Epithelial cell of esophagus (primary cell): ENCODE measurements at regions not wholly inside any gene's neighbourhood (a gene's known extent, or its start where the extent isn't known, plus 50 kb on each side); places are given as distances from the start of the nearest gene placed in this dataset.
"Not testable (repeated sequence)": the region's sequence is repeated elsewhere in the genome, so short reads cannot be mapped to it uniquely, and the experiment has no call there.

Experiments used
- DNase-seq: peaks from one replicate; pipeline ENCODE4 v3.0.0; 2010; ENCODE audit warnings: low read depth
- H3K4me3 ChIP-seq: 2 replicates; pipeline ENCODE4 v1.5.1; 2011; ENCODE audit warnings: mild to moderate bottlenecking, low read length, control low read depth
- CTCF ChIP-seq: IDR thresholded peaks from 2 replicates; pipeline ENCODE4 v1.5.1; 2011; ENCODE audit warnings: low read depth, mild to moderate bottlenecking, low read length, control low read depth, inconsistent platforms; ENCODE audit not compliant: insufficient read depth; ENCODE audit errors: missing control alignments

DNA sequence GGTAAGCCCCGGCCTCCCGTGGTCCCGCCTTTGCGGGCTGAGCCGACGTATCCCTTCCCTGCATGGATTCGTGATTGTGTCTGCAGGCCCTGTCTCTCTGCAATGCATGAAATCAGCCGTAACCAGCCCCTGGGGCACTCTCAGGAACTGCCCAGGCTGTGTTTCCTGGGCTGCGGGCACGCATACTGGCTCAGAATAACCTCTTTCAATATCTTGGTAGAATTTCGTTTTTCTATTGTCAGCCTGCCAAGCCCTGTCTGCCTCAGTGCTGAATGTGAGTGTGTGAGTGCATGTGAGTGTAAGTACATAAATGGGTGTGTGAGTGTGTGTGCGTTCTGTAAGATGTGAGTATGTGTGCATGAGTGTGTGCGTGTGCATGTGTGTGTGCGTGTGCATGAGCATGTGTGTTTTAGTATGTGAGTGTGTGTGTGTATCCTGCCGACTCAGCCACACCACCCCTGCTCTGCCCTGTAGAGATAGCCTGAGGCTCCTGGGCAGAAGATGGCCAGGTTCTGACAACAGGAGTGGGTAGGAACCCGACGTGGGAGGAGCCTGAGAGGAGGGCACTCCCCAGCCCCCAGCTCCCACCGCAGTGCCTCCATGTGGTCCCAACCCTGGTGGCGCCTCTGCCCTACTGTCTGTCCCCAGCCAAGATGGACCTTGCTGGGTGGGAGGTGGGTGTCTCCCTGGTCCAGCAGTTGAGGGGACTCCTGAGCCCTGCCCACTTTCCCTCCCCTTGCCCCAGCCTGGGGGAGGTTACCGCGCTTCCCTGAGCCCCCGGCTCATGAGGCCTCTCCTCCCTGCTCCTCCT lies 268.8 kb downstream of the ADGRD1 start:
- DNase-seq, result no peak
- TF ChIP-seq CTCF, result no peak
- H3K4me3 ChIP-seq, result no peak overlapping the region

GRCh38 chr12:131223171-131223761 lies 269.6 kb downstream of the ADGRD1 start:
- H3K4me3 ChIP-seq, result no peak overlapping the region
- no peak for TF ChIP-seq CTCF
- no peak for DNase-seq

- no peak for DNase-seq
- no peak for TF ChIP-seq CTCF
- H3K4me3 ChIP-seq, result no peak overlapping the region
Observed at GRCh38 chr12:131223791-131224225, 270.1 kb downstream of the ADGRD1 start.

DNA sequence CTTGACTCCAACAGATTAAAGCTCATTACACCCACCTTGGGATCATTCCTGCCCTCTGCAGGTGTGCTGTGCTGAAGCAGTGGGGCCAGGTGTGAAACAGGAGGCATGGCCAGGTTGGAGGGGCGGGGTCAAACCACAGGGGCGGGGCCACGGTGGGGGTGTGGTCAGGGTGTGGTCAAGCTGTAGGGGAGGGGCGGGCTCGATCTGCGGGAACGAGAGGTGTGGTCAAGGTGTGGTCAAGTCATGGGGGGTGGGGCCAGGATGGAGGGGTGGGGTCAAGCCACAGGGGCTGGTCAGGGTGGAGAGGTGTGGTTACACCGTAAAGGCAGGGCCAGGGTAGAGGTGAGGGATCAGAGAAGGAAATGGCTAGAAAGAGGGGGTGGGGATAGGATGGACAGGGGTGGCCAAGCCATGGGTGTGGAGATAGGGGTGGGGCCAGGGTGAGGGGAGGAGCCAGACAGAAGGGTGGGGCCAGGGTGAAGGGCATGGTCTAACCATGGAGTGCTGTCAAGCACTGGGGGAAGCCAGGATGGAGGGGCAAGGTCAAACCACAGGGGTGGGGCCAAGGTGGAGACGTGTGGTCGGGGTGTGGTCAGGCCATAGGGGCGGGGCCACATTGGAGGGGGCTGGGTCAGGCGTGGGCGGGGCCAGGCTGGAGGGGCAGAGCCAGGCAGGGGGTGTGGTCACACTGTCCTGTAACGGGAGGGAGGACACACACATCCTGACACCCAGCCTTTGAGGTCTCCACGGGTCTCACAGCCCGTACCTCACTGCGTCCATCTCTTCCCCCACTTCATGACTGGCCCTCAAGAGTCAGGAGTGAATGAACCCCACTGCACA lies 270.7 kb downstream of the ADGRD1 start:
- H3K4me3 ChIP-seq, DNase-seq: not testable (repeated sequence)

DNA sequence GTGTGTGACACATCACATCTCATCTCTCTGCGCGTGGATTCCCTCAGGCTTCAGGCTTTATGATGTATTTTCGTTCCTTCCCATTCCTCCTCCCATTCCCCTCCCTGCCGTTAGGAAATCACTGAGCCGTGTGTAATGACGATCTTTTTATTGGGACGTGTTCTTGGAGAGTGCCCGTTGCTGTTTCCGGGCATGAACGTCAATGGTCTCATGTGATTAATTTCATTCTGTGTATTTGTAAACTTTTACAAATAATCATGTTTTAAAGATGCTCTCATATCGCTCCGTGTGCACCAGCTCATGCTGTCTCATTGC lies 271.3 kb downstream of the ADGRD1 start:
- not testable (repeated sequence) for DNase-seq

GRCh38 chr12:131226345-131227265 lies 272.9 kb downstream of the ADGRD1 start:
- no peak overlapping the region for H3K4me3 ChIP-seq
- no peak for DNase-seq
- TF ChIP-seq CTCF, result no peak

More for the DNA sequence above, 271.3 kb downstream of the ADGRD1 start:
- H3K4me3 ChIP-seq, result not testable (repeated sequence)

- not testable (repeated sequence) for DNase-seq, H3K4me3 ChIP-seq
Observed at GRCh38 chr12:131227641-131228040, 273.9 kb downstream of the ADGRD1 start.

- DNase-seq, H3K4me3 ChIP-seq: not testable (repeated sequence)
Observed at GRCh38 chr12:131229079-131229425, 275.3 kb downstream of the ADGRD1 start.
